Immature natural killer cell (primary cell): ENCODE measurements at regions not wholly inside any gene's neighbourhood (a gene's known extent, or its start where the extent isn't known, plus 50 kb on each side); places are given as distances from the start of the nearest gene placed in this dataset.
"Not testable (repeated sequence)": the region's sequence is repeated elsewhere in the genome, so short reads cannot be mapped to it uniquely, and the experiment has no call there.

Experiments
- DNase-seq, 3 donors: peaks; one replicate each; pipeline ENCODE4 v3.0.0; 2022; ENCODE audit warnings: mixed read lengths in 1 of 3
- H3K27ac Mint-ChIP-seq, 6 donors: one replicate each; pipeline ENCODE4 v1.8.0; 2020; ENCODE audit warnings: mixed read lengths in 6 of 6, mild to moderate bottlenecking in 5 of 6, inconsistent platforms in 4 of 6, moderate library complexity in 3 of 6
- H3K27me3 Mint-ChIP-seq, 3 donors: one replicate each; pipeline ENCODE4 v1.8.0; 2020 to 2021; ENCODE audit warnings: low read depth in 3 of 3, mild to moderate bottlenecking in 3 of 3, mixed read lengths in 3 of 3, moderate library complexity in 3 of 3, inconsistent platforms in 1 of 3
- H3K36me3 Mint-ChIP-seq, 3 donors: one replicate each; pipeline ENCODE4 v1.8.0; 2020; ENCODE audit warnings: mixed read lengths in 3 of 3, inconsistent platforms in 2 of 3, mild to moderate bottlenecking in 2 of 3
- H3K4me1 Mint-ChIP-seq, 2 donors: one replicate each; pipeline ENCODE4 v1.8.0; 2020; ENCODE audit warnings: inconsistent platforms in 2 of 2, mild to moderate bottlenecking in 2 of 2, mixed read lengths in 2 of 2, moderate library complexity in 1 of 2
- H3K4me3 Mint-ChIP-seq, 5 donors: one replicate each; pipeline ENCODE4 v1.8.0; 2020; ENCODE audit warnings: mild to moderate bottlenecking in 5 of 5, mixed read lengths in 5 of 5, inconsistent platforms in 3 of 5, moderate library complexity in 3 of 5
- H3K9me3 Mint-ChIP-seq, 6 donors: one replicate each; pipeline ENCODE4 v1.8.0; 2020; ENCODE audit warnings: mild to moderate bottlenecking in 6 of 6, mixed read lengths in 6 of 6, inconsistent platforms in 4 of 6, moderate library complexity in 3 of 6

DNA sequence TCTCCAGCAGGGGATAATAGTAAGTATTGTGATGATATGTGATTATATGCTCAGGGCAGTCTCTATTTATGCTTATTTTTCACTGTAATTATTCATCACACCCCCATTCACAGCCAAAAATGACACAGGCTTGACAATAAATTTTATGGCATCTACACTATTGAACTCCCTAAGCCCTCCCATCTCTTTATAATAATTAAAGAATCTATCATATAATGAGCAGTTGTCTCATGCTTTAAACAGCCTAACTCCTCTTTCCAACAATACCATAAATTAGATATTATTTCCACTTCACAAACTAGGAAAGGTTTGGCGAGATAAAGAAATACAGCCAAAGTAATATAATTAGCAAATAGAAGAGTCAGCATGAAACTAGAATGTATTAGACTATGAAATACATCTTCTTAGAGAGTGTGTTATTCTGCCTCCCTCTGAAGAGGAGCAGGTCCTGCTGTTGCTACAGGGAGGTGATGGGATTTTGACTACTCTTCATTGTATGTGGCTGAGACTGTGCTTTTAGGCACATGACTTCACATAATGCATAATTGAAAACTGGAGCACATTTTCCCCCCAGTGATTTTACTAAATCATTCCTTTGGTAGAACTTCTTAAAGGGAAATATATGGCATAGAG, 488.8 kb downstream of the HTR1A start:
- Mint-ChIP-seq H3K27ac (no peak overlapping the region), H3K4me1 (no peaks in the 10 kb centered on the region), H3K27me3 (peaks cover 0 to 4% (median 0%) of the 10 kb centered on the region in 3 donors), H3K9me3 (peaks cover 7 to 35% (median 16%) of the 10 kb centered on the region in 6 donors), H3K36me3 (peaks cover 0 to 4% (median 0%) of the 10 kb centered on the region in 3 donors), H3K4me3 (no peak overlapping the region)
- DNase-seq: no peak

DNA sequence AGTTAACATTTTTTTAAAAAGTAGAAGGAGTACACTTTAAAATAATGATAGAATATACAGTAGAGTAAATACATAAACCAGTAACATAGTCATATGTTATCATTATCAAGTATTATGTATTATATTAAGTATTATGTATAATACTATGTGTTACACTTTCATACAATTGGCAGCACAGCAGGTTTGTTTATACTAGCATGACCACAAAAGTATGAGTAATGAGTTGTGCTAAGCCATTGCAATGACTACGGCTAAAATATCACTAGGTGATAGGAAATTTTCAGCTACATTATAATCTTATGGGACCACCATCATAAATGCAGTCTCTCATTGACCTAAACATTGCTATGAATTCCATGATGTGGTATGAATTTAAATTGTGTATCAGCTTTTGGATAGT, 506.0 kb downstream of the HTR1A start:
- H3K27me3 Mint-ChIP-seq: no peaks in the 10 kb centered on the region
- no peak for DNase-seq
- no peaks in the 10 kb centered on the region for H3K36me3 Mint-ChIP-seq
- H3K9me3 Mint-ChIP-seq: peaks cover 4 to 19% (median 9%) of the 10 kb centered on the region in 6 donors
- no peak overlapping the region for H3K4me3 Mint-ChIP-seq
- no peaks in the 10 kb centered on the region for H3K4me1 Mint-ChIP-seq
- no peak overlapping the region for H3K27ac Mint-ChIP-seq

- peaks cover 0 to 15% (median 4%) of the 10 kb centered on the region in 6 donors for H3K9me3 Mint-ChIP-seq
- no peaks in the 10 kb centered on the region for H3K27me3 Mint-ChIP-seq
- no peaks in the 10 kb centered on the region for H3K4me1 Mint-ChIP-seq
- H3K36me3 Mint-ChIP-seq: no peaks in the 10 kb centered on the region
- H3K4me3 Mint-ChIP-seq: no peak overlapping the region
- H3K27ac Mint-ChIP-seq: no peak overlapping the region
- no peak for DNase-seq
Observed at GRCh38 chr5:63451188-63451587, 511.1 kb downstream of the HTR1A start.

DNA sequence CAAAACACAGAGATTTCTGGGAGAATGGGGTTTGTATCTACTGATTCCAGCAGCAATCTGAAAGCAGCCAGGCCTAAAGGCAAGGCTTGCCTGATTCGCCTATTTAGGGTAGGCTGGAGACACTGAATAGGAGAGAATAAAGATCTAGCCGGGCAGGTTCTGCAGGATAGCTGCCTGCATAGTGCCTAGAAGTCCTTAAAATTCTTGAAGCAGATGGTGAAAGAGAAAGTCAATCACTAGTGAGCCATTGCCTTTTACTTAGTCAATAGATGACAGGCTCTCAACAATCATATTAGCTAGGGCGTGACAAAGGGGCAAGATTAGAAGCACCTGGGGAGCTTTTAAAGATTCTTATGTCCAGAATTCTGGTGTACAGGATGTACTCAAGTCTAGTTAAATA, 522.7 kb downstream of the HTR1A start:
- Mint-ChIP-seq H3K36me3 (peaks cover 0 to 6% (median 0%) of the 10 kb centered on the region in 3 donors), H3K4me3 (no peak overlapping the region), H3K9me3 (peaks cover 10 to 51% (median 19%) of the 10 kb centered on the region in 6 donors), H3K27me3 (peaks cover 0 to 2% (median 2%) of the 10 kb centered on the region in 3 donors), H3K4me1 (no peaks in the 10 kb centered on the region), H3K27ac (no peak overlapping the region)
- DNase-seq: no peak

DNA sequence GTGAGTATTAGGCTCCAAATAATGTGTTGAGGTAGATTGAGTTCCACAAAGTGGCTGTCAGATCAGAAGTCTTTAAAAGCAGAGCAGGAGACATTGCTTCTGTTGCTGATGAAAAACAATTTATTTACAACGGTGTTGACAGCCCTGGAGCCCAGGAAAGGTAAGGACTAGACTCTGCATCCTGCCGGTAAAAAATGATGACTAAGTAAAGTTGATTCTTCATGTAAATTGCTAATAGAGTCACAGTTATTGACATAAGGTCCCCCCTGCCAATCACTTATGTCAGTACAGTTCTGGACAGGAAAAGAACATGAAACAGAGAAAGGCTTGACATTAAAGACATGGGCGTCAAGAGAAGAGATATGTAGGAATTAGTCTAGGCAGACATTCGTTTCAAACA, 552.5 kb downstream of the HTR1A start:
- peaks cover 0 to 4% (median 0%) of the 10 kb centered on the region in 3 donors for H3K27me3 Mint-ChIP-seq
- H3K4me3 Mint-ChIP-seq: no peak overlapping the region
- H3K9me3 Mint-ChIP-seq: peaks cover 0 to 11% (median 3%) of the 10 kb centered on the region in 6 donors
- no peaks in the 10 kb centered on the region for H3K4me1 Mint-ChIP-seq
- H3K27ac Mint-ChIP-seq: no peak overlapping the region
- H3K36me3 Mint-ChIP-seq: no peaks in the 10 kb centered on the region
- no peak for DNase-seq

DNA sequence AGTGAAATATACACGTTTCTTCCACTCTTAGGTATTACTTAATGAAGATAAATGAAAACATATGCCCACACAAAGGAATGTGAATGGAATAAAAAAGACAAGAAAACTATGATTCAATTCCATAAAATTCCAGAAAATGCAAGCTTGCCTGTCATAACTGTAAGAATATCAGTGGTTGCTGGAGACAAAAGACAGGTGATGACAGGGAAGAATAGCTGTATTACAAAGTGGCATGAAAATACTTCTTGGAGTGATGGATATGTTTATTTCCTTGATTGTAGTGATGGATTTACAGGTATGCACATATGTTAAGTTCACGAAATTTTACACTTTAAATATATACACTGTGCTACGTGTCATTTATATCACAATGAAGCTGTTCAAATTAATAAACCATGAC, 553.3 kb downstream of the HTR1A start:
- Mint-ChIP-seq H3K9me3 (peaks cover 0 to 7% (median 1%) of the 10 kb centered on the region in 6 donors), H3K4me3 (no peak overlapping the region), H3K36me3 (no peaks in the 10 kb centered on the region), H3K4me1 (no peaks in the 10 kb centered on the region), H3K27me3 (peaks cover 0 to 4% (median 0%) of the 10 kb centered on the region in 3 donors), H3K27ac (no peak overlapping the region)
- no peak for DNase-seq

DNA sequence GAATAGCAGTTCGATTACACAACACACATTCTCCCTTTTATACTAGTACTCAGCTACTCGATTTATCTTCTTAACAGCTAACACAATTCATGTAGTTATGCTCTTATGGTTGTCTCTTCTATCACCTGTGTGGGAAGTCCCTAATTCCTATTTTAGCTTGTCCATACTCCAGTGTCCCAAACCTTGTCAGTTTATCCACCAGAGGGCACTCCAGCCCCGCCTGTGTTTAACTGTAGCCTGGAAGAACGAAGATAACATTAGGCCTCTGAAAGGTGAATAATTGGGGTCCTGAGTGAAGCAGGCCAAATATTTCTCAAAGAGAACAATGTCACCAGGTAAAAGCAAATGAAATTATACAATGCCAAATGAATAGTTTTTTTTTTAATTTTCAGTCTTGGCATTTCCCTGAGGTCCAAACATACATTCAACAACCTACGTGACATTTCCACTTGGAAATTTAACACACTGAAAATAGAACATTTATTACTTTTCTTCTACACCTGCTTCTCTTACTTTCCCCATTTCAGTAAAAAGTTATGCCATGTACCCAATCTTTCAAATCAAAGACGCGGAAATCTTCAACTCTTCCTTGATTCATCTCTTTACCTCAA, 560.7 kb downstream of the HTR1A start:
- Mint-ChIP-seq H3K36me3 (no peaks in the 10 kb centered on the region), H3K27ac (no peak overlapping the region), H3K4me3 (no peak overlapping the region), H3K4me1 (no peaks in the 10 kb centered on the region), H3K9me3 (peaks cover 0 to 28% (median 10%) of the 10 kb centered on the region in 6 donors), H3K27me3 (peaks cover 1 to 5% (median 4%) of the 10 kb centered on the region in 3 donors)
- no peak for DNase-seq

- H3K9me3 Mint-ChIP-seq: peaks cover 0 to 28% (median 10%) of the 10 kb centered on the region in 6 donors
- no peak overlapping the region for H3K27ac Mint-ChIP-seq
- H3K4me3 Mint-ChIP-seq: no peak overlapping the region
- H3K27me3 Mint-ChIP-seq: peaks cover 0 to 5% (median 1%) of the 10 kb centered on the region in 3 donors
- H3K36me3 Mint-ChIP-seq: no peaks in the 10 kb centered on the region
- no peaks in the 10 kb centered on the region for H3K4me1 Mint-ChIP-seq
- DNase-seq: no peak
Observed at GRCh38 chr5:63400079-63400478, 562.2 kb downstream of the HTR1A start.

- DNase-seq: no peak
- Mint-ChIP-seq H3K4me1 (no peaks in the 10 kb centered on the region), H3K27me3 (peaks cover 0 to 5% (median 1%) of the 10 kb centered on the region in 3 donors), H3K4me3 (no peak overlapping the region), H3K36me3 (no peaks in the 10 kb centered on the region), H3K27ac (no peak overlapping the region), H3K9me3 (peaks cover 0 to 21% (median 9%) of the 10 kb centered on the region in 6 donors)
Observed at GRCh38 chr5:63398346-63398745, 563.9 kb downstream of the HTR1A start.

GRCh38 chr5:63388188-63388587, 574.1 kb downstream of the HTR1A start:
- H3K9me3 Mint-ChIP-seq, H3K27ac Mint-ChIP-seq, H3K27me3 Mint-ChIP-seq, H3K4me1 Mint-ChIP-seq, DNase-seq, H3K4me3 Mint-ChIP-seq, H3K36me3 Mint-ChIP-seq: not testable (repeated sequence)

DNA sequence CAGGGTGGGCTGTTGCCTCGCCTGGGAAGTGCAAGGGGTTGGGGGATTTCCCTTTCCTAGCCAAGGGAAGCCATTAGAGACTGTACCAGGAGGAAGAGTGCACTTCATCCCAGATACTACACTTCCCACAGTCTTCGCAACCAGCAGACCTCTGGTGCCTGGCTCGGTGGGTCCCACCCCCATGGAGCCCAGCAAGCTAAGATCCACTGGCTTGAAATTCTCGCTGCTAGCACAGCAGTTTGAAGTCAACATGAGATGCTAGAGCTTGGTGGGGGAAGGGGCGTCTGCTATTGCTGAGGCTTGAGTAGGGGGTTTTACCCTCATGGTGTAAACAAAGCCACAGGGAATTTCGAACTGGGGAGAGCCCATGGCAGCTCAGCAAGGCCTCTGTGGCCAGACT, 586.4 kb downstream of the HTR1A start:
- Mint-ChIP-seq H3K4me3 (no peak overlapping the region), H3K27me3 (peaks cover 0 to 2% (median 0%) of the 10 kb centered on the region in 3 donors), H3K4me1 (no peaks in the 10 kb centered on the region), H3K36me3 (peaks cover 0 to 4% (median 0%) of the 10 kb centered on the region in 3 donors), H3K27ac (no peak overlapping the region), H3K9me3 (peaks cover 10 to 45% (median 24%) of the 10 kb centered on the region in 6 donors)
- DNase-seq: no peak

- Mint-ChIP-seq H3K9me3 (peaks cover 5 to 31% (median 19%) of the 10 kb centered on the region in 6 donors), H3K36me3 (peaks cover 0 to 4% (median 0%) of the 10 kb centered on the region in 3 donors), H3K4me1 (no peaks in the 10 kb centered on the region), H3K27ac (no peak overlapping the region), H3K4me3 (no peak overlapping the region), H3K27me3 (peaks cover 0 to 2% (median 0%) of the 10 kb centered on the region in 3 donors)
- DNase-seq: no peak
Observed at GRCh38 chr5:63374085-63374484, 588.2 kb downstream of the HTR1A start.

GRCh38 chr5:63351164-63351563, 611.1 kb downstream of the HTR1A start:
- peaks cover 0 to 2% (median 0%) of the 10 kb centered on the region in 3 donors for H3K27me3 Mint-ChIP-seq
- no peaks in the 10 kb centered on the region for H3K4me1 Mint-ChIP-seq
- peaks cover 0 to 31% (median 19%) of the 10 kb centered on the region in 6 donors for H3K9me3 Mint-ChIP-seq
- no peak for DNase-seq
- H3K36me3 Mint-ChIP-seq: no peaks in the 10 kb centered on the region
- no peak overlapping the region for H3K4me3 Mint-ChIP-seq
- no peak overlapping the region for H3K27ac Mint-ChIP-seq

DNA sequence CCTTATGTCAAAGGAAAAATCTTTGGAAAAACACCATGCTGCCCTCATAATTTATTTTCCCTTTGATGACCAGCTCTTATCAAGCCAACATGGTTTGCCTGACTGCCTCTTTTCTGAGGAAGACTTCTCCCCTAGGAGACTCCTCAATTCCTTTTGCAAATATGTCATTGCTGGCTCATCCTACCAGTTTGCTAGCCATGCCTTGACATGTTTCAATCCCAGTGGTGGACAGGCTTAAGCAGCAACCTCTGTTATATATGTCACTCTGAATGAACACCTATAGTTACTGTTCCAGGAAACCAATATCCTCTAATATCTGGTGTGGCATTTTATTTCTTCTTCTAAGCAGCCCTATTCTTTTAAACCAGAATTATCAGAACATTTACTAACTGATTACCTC, 615.8 kb downstream of the HTR1A start:
- Mint-ChIP-seq H3K27me3 (peaks cover 0 to 2% (median 0%) of the 10 kb centered on the region in 3 donors), H3K9me3 (peaks cover 2 to 20% (median 9%) of the 10 kb centered on the region in 6 donors), H3K27ac (no peak overlapping the region), H3K36me3 (no peaks in the 10 kb centered on the region), H3K4me3 (no peak overlapping the region), H3K4me1 (no peaks in the 10 kb centered on the region)
- DNase-seq: no peak
